SK-N-SH (cell line): ENCODE measurements at regions not wholly inside any gene's neighbourhood (a gene's known extent, or its start where the extent isn't known, plus 50 kb on each side); places are given as distances from the start of the nearest gene placed in this dataset.

ENCODE experiments used
- CTCF ChIP-seq: fragments of 200-600 bp; sonication (generic); IDR thresholded peaks from 2 replicates; pipeline ENCODE4 v1.6.1; 2017; ENCODE audit warnings: antibody characterized with exemption, mild to moderate bottlenecking, moderate library complexity
- EP300 ChIP-seq, 2 experiments: IDR thresholded peaks; 2 replicates each; pipeline versions ENCODE4 v1.4.0 to v1.6.1; 2012; ENCODE audit warnings: borderline replicate concordance in 1 of 2, low read depth in 1 of 2, low read length in 1 of 2
- TAF1 ChIP-seq: IDR thresholded peaks from 2 replicates; pipeline ENCODE4 v1.6.1; 2012; ENCODE audit warnings: low read depth, mild to moderate bottlenecking, low read length, moderate library complexity, borderline replicate concordance

DNA sequence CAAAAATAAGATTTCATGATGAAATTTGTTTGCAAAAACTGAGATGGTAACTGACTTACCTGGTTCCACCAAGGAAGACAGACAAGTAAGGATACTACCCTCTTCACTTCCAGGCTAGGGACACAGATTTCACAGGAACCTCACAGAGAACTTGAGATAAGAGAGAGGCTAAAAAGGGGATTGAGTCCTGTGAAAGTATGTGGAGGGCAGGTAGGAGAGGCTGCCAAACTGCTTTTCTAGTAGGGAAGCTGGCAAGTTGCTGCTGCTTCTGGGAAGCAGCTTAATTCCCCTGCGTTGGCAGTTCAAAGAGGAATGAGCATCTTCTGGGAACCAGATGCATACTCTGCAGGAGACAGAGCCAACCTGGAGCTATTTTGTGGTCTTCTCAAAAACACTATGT is 841.6 kb downstream of the CCSER2 start:
- no peak for TF ChIP-seq CTCF
- TF ChIP-seq EP300 (IDR thresholded peaks at IDR 0.05; ENCODE audit: borderline replicate concordance in 1 of 2, low read depth in 1 of 2, low read length in 1 of 2) = no peak
- TF ChIP-seq TAF1 = no peak
